ENCODE measurements at regions not wholly inside any gene's neighbourhood (a gene's known extent, or its start where the extent isn't known, plus 50 kb on each side); places are given as distances from the start of the nearest gene placed in this dataset.

DNA sequence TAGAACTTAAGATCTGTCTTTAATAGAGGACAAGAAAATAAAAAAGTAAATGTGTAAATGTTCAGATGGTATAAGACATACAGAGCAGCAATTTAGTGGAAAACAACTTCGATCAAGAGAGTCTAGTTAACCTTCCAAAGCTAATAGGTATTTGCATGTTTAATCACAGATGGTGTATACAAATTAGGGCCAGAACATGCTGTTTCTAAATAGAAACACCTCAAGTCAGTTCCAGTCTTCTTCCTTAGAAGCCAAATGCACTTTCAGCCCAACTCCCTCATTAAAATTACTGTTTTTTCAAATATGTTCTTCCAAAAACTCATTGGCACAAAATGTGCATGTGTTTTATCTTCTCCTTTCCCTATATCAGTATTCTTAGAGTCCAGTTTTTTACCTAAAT, 604.4 kb downstream of the SLC6A15 start:
- no CpG with 5 or more reads among the region's 1 CpG for WGBS (ENCODE audit: insufficient coverage, insufficient read length)
- Histone ChIP-seq H3K27me3 (ENCODE audit: control insufficient read depth, insufficient read depth, low read length) (no peaks in the 10 kb centered on the region), H3K27ac (ENCODE audit: low read length) (no peak overlapping the region), H3K4me3 (ENCODE audit: low read length) (no peak overlapping the region), H3K4me1 (ENCODE audit: control insufficient read depth, insufficient read depth, low read length) (no peaks in the 10 kb centered on the region), H3K36me3 (ENCODE audit: control insufficient read depth, insufficient read depth, low read length) (no peaks in the 10 kb centered on the region), H3K9me3 (ENCODE audit: control insufficient read depth, insufficient read depth, low read length) (no peaks in the 10 kb centered on the region)
- DNase-seq (ENCODE audit: low read depth, low spot score) = no peak

DNA sequence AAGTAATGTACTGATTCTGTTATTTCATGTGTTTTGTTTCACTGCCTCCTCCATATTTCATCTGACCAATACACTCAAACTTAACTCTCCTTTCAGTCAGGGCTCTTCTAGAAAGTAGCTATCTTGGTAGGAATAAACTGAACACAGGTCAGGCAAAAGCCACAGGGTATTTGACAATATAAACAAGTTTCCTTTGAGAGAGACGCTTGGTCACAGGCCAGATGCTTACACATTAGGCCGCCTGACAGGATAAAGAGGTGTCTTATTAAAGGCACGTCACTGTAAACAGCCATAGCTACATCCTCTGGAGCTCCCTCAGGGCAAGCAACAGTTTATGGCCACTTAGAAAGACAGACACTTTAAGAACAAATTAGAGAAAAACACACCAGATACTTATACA, 607.5 kb downstream of the SLC6A15 start:
- Histone ChIP-seq H3K4me3 (ENCODE audit: low read length) (no peak overlapping the region), H3K27me3 (ENCODE audit: control insufficient read depth, insufficient read depth, low read length) (no peaks in the 10 kb centered on the region), H3K27ac (ENCODE audit: low read length) (no peak overlapping the region), H3K4me1 (ENCODE audit: control insufficient read depth, insufficient read depth, low read length) (no peaks in the 10 kb centered on the region), H3K9me3 (ENCODE audit: control insufficient read depth, insufficient read depth, low read length) (no peaks in the 10 kb centered on the region), H3K36me3 (ENCODE audit: control insufficient read depth, insufficient read depth, low read length) (no peaks in the 10 kb centered on the region)
- WGBS (ENCODE audit: insufficient coverage, insufficient read length) = no CpG with 5 or more reads among the region's 3 CpGs
- DNase-seq (ENCODE audit: low read depth, low spot score) = no peak

DNA sequence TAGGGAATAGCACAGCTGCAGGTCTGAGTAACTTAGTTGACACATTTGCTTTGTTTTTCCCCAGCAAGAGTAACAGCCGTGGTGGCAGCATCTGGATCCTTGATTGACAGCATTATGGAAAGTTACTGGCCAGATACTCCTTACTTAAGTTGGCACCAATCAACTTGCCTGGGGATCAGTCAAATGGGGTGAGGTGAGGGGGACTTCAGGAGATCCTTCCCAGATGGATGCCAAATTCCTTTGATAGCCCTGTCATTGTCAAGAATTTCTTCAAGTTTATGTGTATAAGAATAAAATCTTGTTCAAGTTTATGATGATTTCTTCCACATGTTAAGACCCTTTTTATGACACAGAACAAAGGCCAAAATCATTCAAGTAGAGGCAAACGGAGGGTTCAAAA, 618.4 kb downstream of the SLC6A15 start:
- Histone ChIP-seq H3K27ac (ENCODE audit: low read length) (no peak overlapping the region), H3K27me3 (ENCODE audit: control insufficient read depth, insufficient read depth, low read length) (no peaks in the 10 kb centered on the region), H3K9me3 (ENCODE audit: control insufficient read depth, insufficient read depth, low read length) (no peaks in the 10 kb centered on the region), H3K36me3 (ENCODE audit: control insufficient read depth, insufficient read depth, low read length) (no peaks in the 10 kb centered on the region), H3K4me3 (ENCODE audit: low read length) (no peak overlapping the region), H3K4me1 (ENCODE audit: control insufficient read depth, insufficient read depth, low read length) (no peaks in the 10 kb centered on the region)
- DNase-seq (ENCODE audit: low read depth, low spot score) = no peak
- no CpG with 5 or more reads among the region's 2 CpGs for WGBS (ENCODE audit: insufficient coverage, insufficient read length)

DNA sequence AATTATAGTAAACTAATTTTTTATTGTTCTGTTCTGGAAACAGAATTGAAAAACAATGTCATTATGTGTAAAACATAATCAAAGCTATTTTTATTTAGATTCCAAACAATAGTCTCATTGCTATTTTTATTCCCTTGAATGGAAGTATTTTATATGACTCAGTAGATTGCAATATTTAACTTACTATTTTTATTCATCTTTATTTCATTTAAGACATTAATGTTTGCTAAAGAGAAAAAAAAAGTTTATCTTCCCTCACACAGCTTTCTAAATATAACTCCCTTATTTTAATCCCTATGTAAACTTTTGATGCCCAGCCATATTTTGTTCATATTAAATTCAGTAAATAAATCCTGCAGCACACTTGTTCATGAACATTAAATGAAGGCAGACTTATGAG, 622.4 kb downstream of the SLC6A15 start:
- Histone ChIP-seq H3K9me3 (ENCODE audit: control insufficient read depth, insufficient read depth, low read length) (no peaks in the 10 kb centered on the region), H3K4me1 (ENCODE audit: control insufficient read depth, insufficient read depth, low read length) (no peaks in the 10 kb centered on the region), H3K27me3 (ENCODE audit: control insufficient read depth, insufficient read depth, low read length) (no peaks in the 10 kb centered on the region), H3K36me3 (ENCODE audit: control insufficient read depth, insufficient read depth, low read length) (no peaks in the 10 kb centered on the region), H3K27ac (ENCODE audit: low read length) (no peak overlapping the region), H3K4me3 (ENCODE audit: low read length) (no peak overlapping the region)
- no peak for DNase-seq (ENCODE audit: low read depth, low spot score)

DNA sequence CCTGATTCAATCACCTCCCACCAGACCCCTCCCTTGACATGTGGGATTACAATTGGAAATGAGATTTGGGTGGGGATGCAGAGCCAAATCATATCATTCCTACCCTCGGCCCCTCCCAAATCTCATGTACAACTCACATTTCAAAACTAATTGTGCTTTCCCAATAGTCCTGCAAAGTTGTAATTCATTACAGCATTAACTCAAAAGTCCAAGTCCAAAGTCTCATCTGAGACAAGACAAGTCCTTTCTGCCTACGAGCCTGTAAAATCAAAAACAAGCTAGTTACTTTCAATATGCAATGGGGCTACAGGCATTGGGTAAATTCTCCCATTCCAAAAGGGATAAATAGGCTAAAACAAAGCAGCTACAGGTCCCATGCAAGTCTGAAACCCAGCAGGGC, 634.6 kb downstream of the SLC6A15 start:
- Histone ChIP-seq H3K4me1 (ENCODE audit: control insufficient read depth, insufficient read depth, low read length) (no peaks in the 10 kb centered on the region), H3K9me3 (ENCODE audit: control insufficient read depth, insufficient read depth, low read length) (no peaks in the 10 kb centered on the region), H3K36me3 (ENCODE audit: control insufficient read depth, insufficient read depth, low read length) (no peaks in the 10 kb centered on the region), H3K27ac (ENCODE audit: low read length) (no peak overlapping the region), H3K27me3 (ENCODE audit: control insufficient read depth, insufficient read depth, low read length) (no peaks in the 10 kb centered on the region), H3K4me3 (ENCODE audit: low read length) (no peak overlapping the region)
- no peak for DNase-seq (ENCODE audit: low read depth, low spot score)
- no CpG with 5 or more reads among the region's 2 CpGs for WGBS (ENCODE audit: insufficient coverage, insufficient read length)

DNA sequence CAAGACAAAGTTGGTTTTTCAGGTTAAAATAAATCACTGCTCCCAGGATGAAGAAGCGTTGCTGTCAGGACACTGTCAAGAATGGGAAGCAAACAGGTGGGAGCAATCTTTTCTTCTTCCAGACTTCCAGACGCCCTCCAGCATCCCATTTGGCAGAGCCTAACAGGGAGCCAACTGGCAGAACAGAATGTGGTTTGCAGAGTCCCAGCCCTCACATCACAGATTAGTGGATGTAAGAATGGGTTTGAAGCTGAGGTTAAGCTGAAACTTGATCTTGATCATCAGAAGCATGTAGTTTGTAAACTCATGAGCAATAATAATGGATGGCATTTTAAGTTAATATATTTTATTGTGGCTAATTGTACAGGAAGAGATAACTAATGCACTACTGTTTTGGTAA, 636.4 kb downstream of the SLC6A15 start:
- H3K4me3 ChIP-seq (ENCODE audit: low read length) = no peak overlapping the region
- no peak overlapping the region for H3K27ac ChIP-seq (ENCODE audit: low read length)
- no peaks in the 10 kb centered on the region for H3K4me1 ChIP-seq (ENCODE audit: control insufficient read depth, insufficient read depth, low read length)
- no peaks in the 10 kb centered on the region for H3K9me3 ChIP-seq (ENCODE audit: control insufficient read depth, insufficient read depth, low read length)
- no peaks in the 10 kb centered on the region for H3K36me3 ChIP-seq (ENCODE audit: control insufficient read depth, insufficient read depth, low read length)
- 0 out of 2 replicates have a peak, but pooled peaks cover under 1% of the 10 kb centered on the region for H3K27me3 ChIP-seq (ENCODE audit: control insufficient read depth, insufficient read depth, low read length)
- no peak for DNase-seq (ENCODE audit: low read depth, low spot score)
- no CpG with 5 or more reads among the region's 2 CpGs for WGBS (ENCODE audit: insufficient coverage, insufficient read length)

DNA sequence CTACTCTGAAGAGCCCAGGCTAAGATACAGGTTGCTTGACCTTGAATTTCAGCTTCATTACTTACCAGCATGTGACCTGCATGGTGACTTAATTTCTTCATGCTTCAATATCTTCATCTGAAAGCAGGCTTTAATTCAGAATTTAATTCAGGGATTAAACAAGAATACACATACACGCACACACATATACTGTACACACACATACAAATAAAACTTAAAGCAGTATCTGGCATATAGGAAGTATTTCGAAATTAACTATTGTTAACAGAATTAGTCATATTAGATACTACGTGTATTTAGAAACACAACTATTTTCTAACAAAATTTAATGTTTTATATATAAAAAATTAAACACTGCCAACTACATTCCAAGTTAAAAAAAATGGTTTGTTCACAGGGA, 640.3 kb downstream of the SLC6A15 start:
- H3K4me1 ChIP-seq (ENCODE audit: control insufficient read depth, insufficient read depth, low read length) = peaks cover 1% of the 10 kb centered on the region; the same call in 1 of the 2 replicates
- no peak for DNase-seq (ENCODE audit: low read depth, low spot score)
- no peak overlapping the region for H3K4me3 ChIP-seq (ENCODE audit: low read length)
- no peaks in the 10 kb centered on the region for H3K9me3 ChIP-seq (ENCODE audit: control insufficient read depth, insufficient read depth, low read length)
- peaks cover 7% of the 10 kb centered on the region for H3K27me3 ChIP-seq (ENCODE audit: control insufficient read depth, insufficient read depth, low read length)
- no peak overlapping the region for H3K27ac ChIP-seq (ENCODE audit: low read length)
- no peaks in the 10 kb centered on the region for H3K36me3 ChIP-seq (ENCODE audit: control insufficient read depth, insufficient read depth, low read length)
- WGBS (ENCODE audit: insufficient coverage, insufficient read length) = no CpG with 5 or more reads among the region's 3 CpGs

DNA sequence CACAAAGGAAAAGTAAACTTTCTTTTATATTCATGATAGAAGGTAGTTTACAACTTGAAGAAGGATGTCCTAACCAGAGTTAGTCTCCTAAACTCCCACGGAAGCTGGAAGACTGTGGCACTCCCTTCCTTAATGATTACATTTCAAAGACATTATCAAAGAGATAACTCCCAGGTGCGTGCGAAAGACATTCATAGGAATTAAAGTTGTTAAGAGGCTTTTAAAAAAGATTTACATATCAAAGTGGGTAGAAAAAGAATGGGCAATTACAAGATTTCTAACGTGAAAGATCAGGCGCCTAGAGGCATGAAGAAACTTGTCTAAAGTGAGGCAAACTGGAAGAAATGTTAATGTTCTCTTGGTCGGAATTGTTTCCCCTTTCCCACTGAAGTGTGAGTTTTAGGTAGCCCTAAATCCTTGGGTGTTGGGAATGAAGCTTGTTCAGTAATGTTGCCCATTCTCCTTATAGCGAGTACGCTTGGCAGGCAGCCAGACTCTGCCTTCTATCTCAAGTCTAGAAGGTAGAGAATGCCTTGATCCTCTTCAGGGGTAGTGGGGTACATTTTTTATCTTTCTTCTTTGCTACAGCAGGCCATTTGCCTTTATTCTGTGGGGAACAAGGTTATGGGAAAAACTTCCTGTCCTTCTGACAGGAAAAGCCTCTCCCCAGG, 642.0 kb downstream of the SLC6A15 start:
- H3K27me3 ChIP-seq (ENCODE audit: control insufficient read depth, insufficient read depth, low read length) = peaks cover 7% of the 10 kb centered on the region
- no peaks in the 10 kb centered on the region for H3K36me3 ChIP-seq (ENCODE audit: control insufficient read depth, insufficient read depth, low read length)
- H3K27ac ChIP-seq (ENCODE audit: low read length) = no peak overlapping the region
- H3K9me3 ChIP-seq (ENCODE audit: control insufficient read depth, insufficient read depth, low read length) = no peaks in the 10 kb centered on the region
- WGBS (ENCODE audit: insufficient coverage, insufficient read length) = no CpG with 5 or more reads among the region's 8 CpGs
- DNase-seq (ENCODE audit: low read depth, low spot score) = no peak
- H3K4me3 ChIP-seq (ENCODE audit: low read length) = no peak overlapping the region
- H3K4me1 ChIP-seq (ENCODE audit: control insufficient read depth, insufficient read depth, low read length) = peaks cover 1% of the 10 kb centered on the region; the same call in 1 of the 2 replicates

DNA sequence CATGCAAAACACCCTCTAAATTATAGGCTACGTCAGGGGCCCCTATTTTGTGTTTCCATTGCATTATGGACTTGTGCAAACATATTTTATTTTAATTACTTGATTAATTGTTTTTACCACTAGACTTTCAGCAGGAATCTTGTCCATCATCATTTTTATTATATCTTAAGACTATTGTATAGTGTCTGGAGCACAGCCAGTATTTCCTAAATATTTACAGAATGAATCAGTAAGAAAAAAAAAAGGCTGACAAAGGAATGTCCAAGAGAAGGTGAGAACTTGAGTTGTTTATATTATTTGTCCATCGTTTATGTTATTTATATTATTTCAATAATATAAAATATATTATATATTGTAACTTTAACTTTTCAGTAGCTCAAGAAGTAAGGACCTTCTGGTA, 664.7 kb downstream of the SLC6A15 start:
- Histone ChIP-seq H3K27me3 (ENCODE audit: control insufficient read depth, insufficient read depth, low read length) (no peaks in the 10 kb centered on the region), H3K9me3 (ENCODE audit: control insufficient read depth, insufficient read depth, low read length) (no peaks in the 10 kb centered on the region), H3K4me3 (ENCODE audit: low read length) (no peak overlapping the region), H3K4me1 (ENCODE audit: control insufficient read depth, insufficient read depth, low read length) (no peaks in the 10 kb centered on the region), H3K27ac (ENCODE audit: low read length) (no peak overlapping the region), H3K36me3 (ENCODE audit: control insufficient read depth, insufficient read depth, low read length) (no peaks in the 10 kb centered on the region)
- WGBS (ENCODE audit: insufficient coverage, insufficient read length) = no CpG with 5 or more reads among the region's 2 CpGs
- no peak for DNase-seq (ENCODE audit: low read depth, low spot score)

DNA sequence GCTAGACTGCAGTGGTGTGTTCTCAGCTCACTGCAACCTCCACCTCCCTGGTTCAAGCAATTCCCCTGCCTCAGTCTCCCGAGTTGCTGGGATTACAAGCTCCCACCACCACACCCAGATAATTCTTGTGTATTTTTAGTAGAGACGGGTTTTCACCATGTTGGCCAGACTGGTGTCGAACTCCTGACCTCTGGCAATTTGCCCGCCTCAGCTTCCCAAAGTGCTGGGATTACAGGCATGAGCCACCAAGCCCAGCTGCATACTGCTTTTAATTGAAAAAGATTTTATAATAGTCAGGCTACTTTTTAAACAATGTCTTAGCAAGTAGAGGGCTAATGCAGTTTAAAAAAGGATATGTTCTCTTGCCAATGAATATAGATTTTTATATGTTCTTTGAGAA, 668.9 kb downstream of the SLC6A15 start:
- H3K9me3 ChIP-seq (ENCODE audit: control insufficient read depth, insufficient read depth, low read length) = no peaks in the 10 kb centered on the region
- H3K36me3 ChIP-seq (ENCODE audit: control insufficient read depth, insufficient read depth, low read length) = no peaks in the 10 kb centered on the region
- no peaks in the 10 kb centered on the region for H3K4me1 ChIP-seq (ENCODE audit: control insufficient read depth, insufficient read depth, low read length)
- H3K4me3 ChIP-seq (ENCODE audit: low read length) = no peak overlapping the region
- WGBS (ENCODE audit: insufficient coverage, insufficient read length) = no CpG with 5 or more reads among the region's 4 CpGs
- no peak for DNase-seq (ENCODE audit: low read depth, low spot score)
- no peak overlapping the region for H3K27ac ChIP-seq (ENCODE audit: low read length)
- no peaks in the 10 kb centered on the region for H3K27me3 ChIP-seq (ENCODE audit: control insufficient read depth, insufficient read depth, low read length)

DNA sequence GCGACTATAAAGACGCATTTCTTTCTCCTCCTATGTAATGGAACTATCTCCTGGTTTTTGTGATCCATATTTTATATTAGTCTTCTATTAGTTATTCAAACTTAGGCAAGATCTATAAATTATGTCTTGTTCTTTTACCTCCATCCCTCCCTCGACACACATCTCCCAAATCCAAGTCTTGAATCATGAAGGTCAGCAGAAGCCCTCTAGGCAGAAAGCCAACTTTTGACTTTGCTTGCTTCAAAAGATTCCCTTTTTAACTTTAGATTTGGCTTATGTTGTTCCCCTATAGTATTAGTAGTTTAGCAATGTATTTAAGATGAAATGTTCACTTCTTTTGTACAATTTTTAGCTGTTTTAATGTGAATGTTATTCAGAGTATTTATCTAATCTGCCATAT, 689.8 kb downstream of the SLC6A15 start:
- no peaks in the 10 kb centered on the region for H3K9me3 ChIP-seq (ENCODE audit: control insufficient read depth, insufficient read depth, low read length)
- H3K27ac ChIP-seq (ENCODE audit: low read length) = no peak overlapping the region
- H3K36me3 ChIP-seq (ENCODE audit: control insufficient read depth, insufficient read depth, low read length) = no peaks in the 10 kb centered on the region
- no peaks in the 10 kb centered on the region for H3K27me3 ChIP-seq (ENCODE audit: control insufficient read depth, insufficient read depth, low read length)
- H3K4me3 ChIP-seq (ENCODE audit: low read length) = no peak overlapping the region
- DNase-seq (ENCODE audit: low read depth, low spot score) = no peak
- no CpG with 5 or more reads among the region's 3 CpGs for WGBS (ENCODE audit: insufficient coverage, insufficient read length)
- H3K4me1 ChIP-seq (ENCODE audit: control insufficient read depth, insufficient read depth, low read length) = no peaks in the 10 kb centered on the region

Measured in iPS DF 6.9 (cell line).